ENCODE measurements at regions not wholly inside any gene's neighbourhood (a gene's known extent, or its start where the extent isn't known, plus 50 kb on each side); places are given as distances from the start of the nearest gene placed in this dataset.

GRCh38 chr2:176774766-176775451 is 437.7 kb upstream of the HNRNPA3 start:
- TF ChIP-seq CTCF (IDR thresholded peaks at IDR 0.05): no peak
- DNase-seq (no peak), ATAC-seq (no peak)
- intact Hi-C loops (cut with micrococcal nuclease): no loop called here
- H3K4me3 Mint-ChIP-seq: no peak overlapping the region
- Histone ChIP-seq H3K27ac (ENCODE audit: low read length) (no peak overlapping the region), H3K4me3 (ENCODE audit: low read length) (no peak overlapping the region), H3K27me3 (ENCODE audit: control insufficient read depth, insufficient read depth, low read length) (no peaks in the 10 kb centered on the region), H3K9me3 (ENCODE audit: control insufficient read depth, insufficient read depth, low read length) (peaks cover 7% of the 10 kb centered on the region), H3K36me3 (ENCODE audit: control insufficient read depth, insufficient read depth, low read length) (no peaks in the 10 kb centered on the region), H3K4me1 (ENCODE audit: control insufficient read depth, insufficient read depth, low read length) (no peaks in the 10 kb centered on the region)
- H3K36me3 Mint-ChIP-seq: peaks cover 20% of the 10 kb centered on the region
- no peak overlapping the region for H3K27ac Mint-ChIP-seq
- peaks cover 21% of the 10 kb centered on the region in 2 donors for H3K27me3 Mint-ChIP-seq (ENCODE audit: low read depth in 2 of 2)
- WGBS (ENCODE audit: insufficient coverage): 71% methylated on average over 1 of the region's 2 CpGs
- no peaks in the 10 kb centered on the region for H3K4me1 Mint-ChIP-seq
- peaks cover 2 to 3% of the 10 kb centered on the region in 2 donors for H3K9me3 Mint-ChIP-seq

GRCh38 chr2:176777262-176777661 is 435.3 kb upstream of the HNRNPA3 start:
- WGBS (ENCODE audit: insufficient coverage): 94% methylated on average over 3 of the region's 3 CpGs
- Histone ChIP-seq H3K36me3 (ENCODE audit: control insufficient read depth, insufficient read depth, low read length) (no peaks in the 10 kb centered on the region), H3K27ac (ENCODE audit: low read length) (no peak overlapping the region), H3K9me3 (ENCODE audit: control insufficient read depth, insufficient read depth, low read length) (peaks cover 13% of the 10 kb centered on the region), H3K4me1 (ENCODE audit: control insufficient read depth, insufficient read depth, low read length) (peaks cover 6% of the 10 kb centered on the region), H3K27me3 (ENCODE audit: control insufficient read depth, insufficient read depth, low read length) (no peaks in the 10 kb centered on the region), H3K4me3 (ENCODE audit: low read length) (no peak overlapping the region)
- TF ChIP-seq CTCF (IDR thresholded peaks at IDR 0.05): no peak
- no peak for DNase-seq
- peaks cover 31% of the 10 kb centered on the region for H3K36me3 Mint-ChIP-seq
- H3K4me3 Mint-ChIP-seq: no peak overlapping the region
- H3K4me1 Mint-ChIP-seq: peaks cover 10 to 14% of the 10 kb centered on the region in 2 donors
- intact Hi-C loops (cut with micrococcal nuclease): no loop called here
- H3K9me3 Mint-ChIP-seq: peaks cover 6 to 8% of the 10 kb centered on the region in 2 donors
- peaks cover 12 to 16% of the 10 kb centered on the region in 2 donors for H3K27me3 Mint-ChIP-seq (ENCODE audit: low read depth in 2 of 2)
- H3K27ac Mint-ChIP-seq: no peak overlapping the region
- ATAC-seq: no peak

GRCh38 chr2:176779917-176780316 is 432.7 kb upstream of the HNRNPA3 start:
- H3K27me3 Mint-ChIP-seq (ENCODE audit: low read depth in 2 of 2): peaks cover 13 to 16% of the 10 kb centered on the region in 2 donors
- DNase-seq (no peak), ATAC-seq (no peak)
- intact Hi-C loops (cut with micrococcal nuclease): no loop called here
- no peak overlapping the region for H3K4me3 ChIP-seq (ENCODE audit: low read length)
- peaks cover 6% of the 10 kb centered on the region for H3K4me1 ChIP-seq (ENCODE audit: control insufficient read depth, insufficient read depth, low read length)
- no peak overlapping the region for H3K27ac Mint-ChIP-seq
- H3K9me3 ChIP-seq (ENCODE audit: control insufficient read depth, insufficient read depth, low read length): peaks cover 5% of the 10 kb centered on the region
- no peaks in the 10 kb centered on the region for H3K27me3 ChIP-seq (ENCODE audit: control insufficient read depth, insufficient read depth, low read length)
- H3K9me3 Mint-ChIP-seq: peaks cover 4 to 7% of the 10 kb centered on the region in 2 donors
- H3K36me3 Mint-ChIP-seq: peaks cover 28% of the 10 kb centered on the region
- no peaks in the 10 kb centered on the region for H3K36me3 ChIP-seq (ENCODE audit: control insufficient read depth, insufficient read depth, low read length)
- TF ChIP-seq CTCF (IDR thresholded peaks at IDR 0.05): no peak
- peaks cover 10 to 19% of the 10 kb centered on the region in 2 donors for H3K4me1 Mint-ChIP-seq
- H3K27ac ChIP-seq (ENCODE audit: low read length): no peak overlapping the region
- 94% methylated on average over 4 of the region's 4 CpGs for WGBS (ENCODE audit: insufficient coverage)
- H3K4me3 Mint-ChIP-seq: no peak overlapping the region

GRCh38 chr2:176780348-176780747 is 432.2 kb upstream of the HNRNPA3 start:
- no peak overlapping the region for H3K4me3 Mint-ChIP-seq
- ATAC-seq (no peak), DNase-seq (no peak)
- H3K27ac ChIP-seq (ENCODE audit: low read length): no peak overlapping the region
- H3K4me1 Mint-ChIP-seq: peaks cover 10 to 19% of the 10 kb centered on the region in 2 donors
- H3K36me3 Mint-ChIP-seq: peaks cover 32% of the 10 kb centered on the region
- intact Hi-C loops (cut with micrococcal nuclease): no loop called here
- no peaks in the 10 kb centered on the region for H3K36me3 ChIP-seq (ENCODE audit: control insufficient read depth, insufficient read depth, low read length)
- no peak for TF ChIP-seq CTCF (IDR thresholded peaks at IDR 0.05)
- WGBS (ENCODE audit: insufficient coverage): 95% methylated on average over 2 of the region's 2 CpGs
- H3K4me3 ChIP-seq (ENCODE audit: low read length): no peak overlapping the region
- H3K9me3 ChIP-seq (ENCODE audit: control insufficient read depth, insufficient read depth, low read length): peaks cover 5% of the 10 kb centered on the region
- H3K27me3 ChIP-seq (ENCODE audit: control insufficient read depth, insufficient read depth, low read length): no peaks in the 10 kb centered on the region
- H3K27me3 Mint-ChIP-seq (ENCODE audit: low read depth in 2 of 2): peaks cover 13 to 17% of the 10 kb centered on the region in 2 donors
- H3K4me1 ChIP-seq (ENCODE audit: control insufficient read depth, insufficient read depth, low read length): peaks cover 6% of the 10 kb centered on the region
- peak overlapping the region in 1 of 2 donors; percentile 83 for H3K27ac Mint-ChIP-seq
- peaks cover 4 to 7% of the 10 kb centered on the region in 2 donors for H3K9me3 Mint-ChIP-seq

Data from natural killer cell (primary cell).